Cardiac fibroblast (primary cell): ENCODE measurements at regions not wholly inside any gene's neighbourhood (a gene's known extent, or its start where the extent isn't known, plus 50 kb on each side); places are given as distances from the start of the nearest gene placed in this dataset.
A peak's percentile ranks its signal among the peaks of the same experiment; 100 is the strongest.
"Not testable (repeated sequence)": the region's sequence is repeated elsewhere in the genome, so short reads cannot be mapped to it uniquely, and the experiment has no call there.

Experiments used
- DNase-seq, 2 donors: peaks; one replicate each; pipeline versions ENCODE4 v3.0.0 to v3.0.0-alpha.2; 2010; ENCODE audit warnings: low read depth in 2 of 2
- H3K4me3 ChIP-seq, 2 donors: replicated peaks in 1 of 2; 1 replicate in 1 of 2; 2 replicates in 1 of 2; pipeline ENCODE4 v1.5.1; 2011; ENCODE audit warnings: low read depth in 2 of 2, low read length in 2 of 2, mild to moderate bottlenecking in 2 of 2, moderate library complexity in 1 of 2
- CTCF ChIP-seq: IDR thresholded peaks from one replicate; pipeline ENCODE4 v1.5.1; 2011; ENCODE audit warnings: low read depth, mild to moderate bottlenecking, low read length, inconsistent platforms

- no peak overlapping the region for H3K4me3 ChIP-seq
- no peak for DNase-seq
- no peak for TF ChIP-seq CTCF
Observed at GRCh38 chr1:14403961-14404645, 194.4 kb upstream of the KAZN start.

- no peak for TF ChIP-seq CTCF
- H3K4me3 ChIP-seq, result no peak overlapping the region
Observed at GRCh38 chr1:14404862-14405301, 193.6 kb upstream of the KAZN start.

GRCh38 chr1:14412235-14412634 is 186.2 kb upstream of the KAZN start:
- no peak for DNase-seq
- TF ChIP-seq CTCF, result no peak
- H3K4me3 ChIP-seq, result no peak overlapping the region

More at GRCh38 chr1:14404862-14405301, 193.6 kb upstream of the KAZN start:
- DNase-seq, result no peak

GRCh38 chr1:14413819-14414490 is 184.5 kb upstream of the KAZN start:
- DNase-seq, result peak in 1 of 2 donors; percentile 71
- no peak overlapping the region for H3K4me3 ChIP-seq
- no peak for TF ChIP-seq CTCF

- no peak for TF ChIP-seq CTCF
- no peak overlapping the region for H3K4me3 ChIP-seq
- no peak for DNase-seq
Observed at GRCh38 chr1:14415396-14415795, 183.1 kb upstream of the KAZN start.

GRCh38 chr1:14419778-14420218 is 178.7 kb upstream of the KAZN start:
- DNase-seq, H3K4me3 ChIP-seq: not testable (repeated sequence)

- no peak for TF ChIP-seq CTCF
- no peak for DNase-seq
- no peak overlapping the region for H3K4me3 ChIP-seq
Observed at GRCh38 chr1:14420686-14421085, 177.8 kb upstream of the KAZN start.
